OCI-LY7 (cell line): ENCODE measurements at regions not wholly inside any gene's neighbourhood (a gene's known extent, or its start where the extent isn't known, plus 50 kb on each side); places are given as distances from the start of the nearest gene placed in this dataset.

Experiments used
- BruUV-seq: library from RNA; stranded (reverse); fragments of 400-500 nt; replicated peaks from 2 replicates; lab custom pipeline; 2021; lab: Mats Ljungman, UMichigan
- CTCF ChIA-PET: fragments of 300-600 bp; sonication (Branson Sonifier 250); formaldehyde crosslinking; loops from one replicate; lab custom pipeline; 2022; ENCODE audit warnings: antibody characterized with exemption; ENCODE audit not compliant: unreplicated experiment; lab: Charles Lee
- POLR2A ChIA-PET: fragments of 300-600 bp; sonication (Branson Sonifier 250); formaldehyde crosslinking; loops from one replicate; lab custom pipeline; 2022; ENCODE audit warnings: antibody characterized with exemption; lab: Charles Lee
- DNase-seq: peaks from one replicate; pipeline ENCODE4 v3.0.0-alpha.2; 2015; ENCODE audit warnings: low spot score
- H2AFZ ChIP-seq: fragments of 200-600 bp; sonication (generic), shearing (Covaris generic); 2 replicates; pipeline ENCODE4 v1.6.1; 2014; ENCODE audit warnings: mild to moderate bottlenecking, antibody characterized with exemption, low read length, moderate library complexity
- H3K27ac ChIP-seq: fragments of 200-600 bp; sonication (generic); 2 replicates; pipeline ENCODE4 v1.5.1; 2014; ENCODE audit warnings: mixed run types, low read depth, mild to moderate bottlenecking, moderate library complexity, low read length, inconsistent platforms; ENCODE audit not compliant: poor library complexity, severe bottlenecking
- H3K36me3 ChIP-seq: fragments of 200-600 bp; sonication (generic); 2 replicates; pipeline ENCODE4 v1.6.1; 2014; ENCODE audit warnings: mild to moderate bottlenecking, antibody characterized with exemption, low read length, moderate library complexity, mixed read lengths; ENCODE audit not compliant: insufficient read depth
- H3K4me1 ChIP-seq: fragments of 200-600 bp; sonication (generic); 2 replicates; pipeline ENCODE4 v1.5.1; 2014; ENCODE audit warnings: mild to moderate bottlenecking, low read length; ENCODE audit not compliant: insufficient read depth, poor library complexity, severe bottlenecking
- H3K4me2 ChIP-seq: fragments of 200-600 bp; sonication (generic); 2 replicates; pipeline ENCODE4 v1.6.1; 2014; ENCODE audit warnings: mild to moderate bottlenecking, low read length
- H3K4me3 ChIP-seq: fragments of 200-600 bp; sonication (generic); 2 replicates; pipeline ENCODE4 v1.5.1; 2014; ENCODE audit warnings: mild to moderate bottlenecking, low read depth, low read length; ENCODE audit not compliant: poor library complexity, severe bottlenecking
- H3K79me2 ChIP-seq: fragments of 200-600 bp; sonication (generic); 2 replicates; pipeline ENCODE4 v1.6.1; 2016; ENCODE audit warnings: low read depth, mild to moderate bottlenecking, low read length, moderate library complexity, mixed read lengths; ENCODE audit not compliant: insufficient read depth
- H3K9me2 ChIP-seq: fragments of 200-600 bp; sonication (generic); 2 replicates; pipeline ENCODE4 v1.6.1; 2016; ENCODE audit warnings: mild to moderate bottlenecking, low read length, mixed read lengths; ENCODE audit not compliant: insufficient read depth
- H3K9me3 ChIP-seq: fragments of 200-600 bp; sonication (generic); 2 replicates; pipeline ENCODE4 v1.6.1; 2014; ENCODE audit warnings: mild to moderate bottlenecking, mixed run types, low read length, mixed read lengths
- H4K20me1 ChIP-seq: fragments of 200-600 bp; sonication (generic); 2 replicates; pipeline ENCODE4 v1.6.1; 2014; ENCODE audit warnings: mild to moderate bottlenecking, antibody characterized with exemption, low read length, moderate library complexity, mixed read lengths; ENCODE audit not compliant: insufficient read depth
- CTCF ChIP-seq: fragments of 200-600 bp; sonication (generic); conservative IDR thresholded peaks from 2 replicates; pipeline ENCODE4 v1.5.1; 2014; ENCODE audit warnings: mild to moderate bottlenecking, antibody characterized with exemption, low read length, moderate library complexity, mixed read lengths
- EZH2phosphoT487 ChIP-seq: fragments of 200-600 bp; sonication (generic); IDR thresholded peaks from 2 replicates; pipeline ENCODE4 v1.6.1; 2018; ENCODE audit warnings: low read depth, borderline replicate concordance, mild to moderate bottlenecking, mixed run types, antibody characterized with exemption, low read length, moderate library complexity, mixed read lengths
- intact Hi-C: fragments of 100-400 bp; cut with micrococcal nuclease; formaldehyde crosslinking; loops from one replicate; pipeline ENCODE4 v1.10.0; 2022; ENCODE audit not compliant: unreplicated experiment

- BruUV-seq, result no TSS peak
- CTCF ChIA-PET, result no interaction called here
Observed at GRCh38 chr2:152227969-152228592, 52.5 kb upstream of the STAM2 start.

GRCh38 chr2:152231446-152231845 lies 55.9 kb upstream of the STAM2 start:
- Histone ChIP-seq H3K79me2 (no peaks in the 10 kb centered on the region), H3K27ac (no peak overlapping the region), H3K4me2 (no peak overlapping the region), H4K20me1 (no peaks in the 10 kb centered on the region), H3K4me1 (no peaks in the 10 kb centered on the region), H3K9me3 (no peaks in the 10 kb centered on the region), H3K9me2 (no peaks in the 10 kb centered on the region), H3K36me3 (no peaks in the 10 kb centered on the region), H3K4me3 (no peak overlapping the region), H2AFZ (no peak overlapping the region)
- CTCF ChIA-PET, result no interaction called here
- intact Hi-C loops, result no loop called here
- BruUV-seq, result no TSS peak
- POLR2A ChIA-PET, result no interaction called here
- no peak for TF ChIP-seq CTCF
- no peak for TF ChIP-seq EZH2phosphoT487
- no peak for DNase-seq

More at GRCh38 chr2:152227969-152228592, 52.5 kb upstream of the STAM2 start:
- POLR2A ChIA-PET, result no interaction called here
- H2AFZ ChIP-seq, result no peak overlapping the region
- intact Hi-C loops, result no loop called here
- no peaks in the 10 kb centered on the region for H3K36me3 ChIP-seq
- no peaks in the 10 kb centered on the region for H3K9me3 ChIP-seq
- no peaks in the 10 kb centered on the region for H3K9me2 ChIP-seq
- H3K4me2 ChIP-seq, result no peak overlapping the region
- TF ChIP-seq CTCF (no peak), EZH2phosphoT487 (no peak)
- no peak overlapping the region for H3K4me3 ChIP-seq
- no peaks in the 10 kb centered on the region for H3K4me1 ChIP-seq
- H4K20me1 ChIP-seq, result no peaks in the 10 kb centered on the region
- no peak overlapping the region for H3K27ac ChIP-seq
- no peaks in the 10 kb centered on the region for H3K79me2 ChIP-seq
- no peak for DNase-seq

- Histone ChIP-seq H4K20me1 (no peaks in the 10 kb centered on the region), H3K4me1 (no peaks in the 10 kb centered on the region), H3K4me3 (no peak overlapping the region), H2AFZ (no peak overlapping the region), H3K9me3 (no peaks in the 10 kb centered on the region), H3K36me3 (no peaks in the 10 kb centered on the region), H3K79me2 (no peaks in the 10 kb centered on the region), H3K27ac (no peak overlapping the region), H3K9me2 (no peaks in the 10 kb centered on the region), H3K4me2 (no peak overlapping the region)
- no peak for TF ChIP-seq CTCF
- TF ChIP-seq EZH2phosphoT487, result no peak
- ChIA-PET POLR2A (no interaction called here), CTCF (no interaction called here)
- BruUV-seq, result no TSS peak
- intact Hi-C loops, result no loop called here
- no peak for DNase-seq
Observed at GRCh38 chr2:152234277-152234676, 58.7 kb upstream of the STAM2 start.
